C4-2B (cell line): ENCODE measurements at regions not wholly inside any gene's neighbourhood (a gene's known extent, or its start where the extent isn't known, plus 50 kb on each side); places are given as distances from the start of the nearest gene placed in this dataset.

Experiments
- CTCF ChIP-seq: fragments of 450-650 bp; conservative IDR thresholded peaks from 2 replicates; pipeline ENCODE4 v1.5.1; 2017; ENCODE audit warnings: mild to moderate bottlenecking
- ZFX ChIP-seq: fragments of 450-650 bp; IDR thresholded peaks from 2 replicates; pipeline ENCODE4 v1.6.1; 2017

DNA sequence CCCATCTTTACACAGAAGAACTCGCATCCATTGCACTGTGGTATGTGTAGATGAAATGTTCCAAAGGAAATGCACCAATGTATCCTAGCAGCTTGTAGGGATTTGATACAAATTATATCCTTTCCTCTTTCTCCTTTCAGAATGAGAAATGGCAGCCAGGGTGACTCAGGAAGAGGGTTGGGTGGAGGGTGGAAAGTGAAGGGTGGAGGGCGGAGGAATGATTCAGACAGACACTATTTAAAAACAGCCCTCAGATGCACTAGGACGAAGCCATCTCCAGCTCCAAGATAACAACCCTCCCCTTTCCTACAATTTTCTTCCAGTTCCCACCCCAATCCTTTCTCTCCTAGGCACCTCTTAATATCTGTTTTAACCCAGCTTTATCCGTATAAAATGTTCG is 96.2 kb upstream of the STK39 start:
- no peak for TF ChIP-seq CTCF
- no peak for TF ChIP-seq ZFX
